Nucleus accumbens (tissue), 56 donors: ENCODE measurements at regions not wholly inside any gene's neighbourhood (a gene's known extent, or its start where the extent isn't known, plus 50 kb on each side); places are given as distances from the start of the nearest gene placed in this dataset.
A peak's percentile ranks its signal among the peaks of the same experiment; 100 is the strongest.

Experiments used
- DNase-seq, 56 donors: peaks; one replicate each; lab custom pipeline; 2025; lab: John Stamatoyannopoulos, UW

GRCh38 chr7:72524037-72524436 is 111.9 kb upstream of the CALN1 start:
- DNase-seq: no peak

DNA sequence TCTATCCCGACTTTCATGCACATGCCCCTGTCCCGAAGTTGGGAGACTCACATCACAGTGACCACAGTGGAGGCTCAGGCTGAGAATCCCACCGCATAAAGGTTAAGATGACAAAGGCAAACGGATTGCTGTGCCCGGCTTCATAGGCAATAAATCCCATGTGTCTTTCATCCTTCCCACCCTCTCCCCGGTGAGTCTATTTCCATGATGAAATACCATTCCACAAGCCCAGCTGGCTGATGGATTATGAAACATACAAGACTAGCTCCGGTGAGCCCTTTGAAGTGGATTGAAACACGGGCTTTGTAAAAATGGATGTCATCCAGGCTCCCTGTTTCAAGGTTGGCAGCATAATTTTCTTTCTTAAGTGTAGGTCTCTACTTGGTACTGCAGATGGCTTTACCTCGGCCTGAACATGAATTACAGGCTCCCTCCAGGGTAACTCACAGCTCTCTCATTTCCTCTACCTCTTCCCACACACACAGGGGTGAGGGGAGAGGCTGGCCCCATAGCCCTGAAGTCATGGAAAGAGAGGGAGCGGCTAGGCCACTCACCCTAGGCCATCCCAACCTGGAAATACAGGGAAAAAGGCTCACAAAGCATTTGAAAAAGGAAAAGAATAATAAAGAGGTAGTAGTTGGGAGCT is 92.0 kb upstream of the CALN1 start:
- no peak for DNase-seq

DNA sequence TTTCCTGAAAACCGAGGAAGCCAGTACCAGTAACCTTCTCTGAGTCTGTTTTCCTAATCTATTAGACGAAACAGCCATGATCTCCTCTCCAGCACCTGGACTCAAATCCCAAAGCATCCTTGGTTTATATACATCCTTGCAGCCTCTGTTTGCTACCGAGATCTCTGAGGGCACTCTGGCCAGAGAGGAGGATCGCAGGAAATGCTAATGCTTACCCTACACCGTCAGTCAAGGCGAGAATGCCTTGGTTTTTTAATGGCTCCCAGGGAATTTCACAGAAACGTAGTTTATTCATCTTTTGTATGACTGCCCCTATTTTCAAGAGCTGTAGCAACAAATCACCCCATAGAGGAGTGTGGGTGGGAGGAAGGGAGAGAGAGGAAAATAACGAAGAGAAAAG is 91.5 kb upstream of the CALN1 start:
- DNase-seq: no peak

DNA sequence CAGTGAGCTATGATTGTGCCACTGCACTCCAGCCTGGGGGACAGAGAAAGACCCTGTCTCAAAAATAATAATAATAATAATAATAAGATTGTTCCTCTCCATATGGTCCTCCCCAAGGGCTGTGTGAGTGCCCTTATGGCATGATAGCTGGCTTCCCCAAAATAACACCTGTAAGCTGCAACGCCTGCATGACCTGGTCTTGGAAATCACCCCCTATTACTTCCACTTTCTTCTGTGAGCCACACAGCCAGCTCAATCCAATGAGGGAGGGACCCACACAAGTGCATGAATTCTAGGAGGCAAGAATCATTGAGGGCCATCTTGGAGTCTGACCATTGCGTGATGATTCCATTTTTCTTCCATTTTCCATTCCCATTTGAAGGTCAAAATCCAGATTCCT is 82.7 kb upstream of the CALN1 start:
- no peak for DNase-seq

DNA sequence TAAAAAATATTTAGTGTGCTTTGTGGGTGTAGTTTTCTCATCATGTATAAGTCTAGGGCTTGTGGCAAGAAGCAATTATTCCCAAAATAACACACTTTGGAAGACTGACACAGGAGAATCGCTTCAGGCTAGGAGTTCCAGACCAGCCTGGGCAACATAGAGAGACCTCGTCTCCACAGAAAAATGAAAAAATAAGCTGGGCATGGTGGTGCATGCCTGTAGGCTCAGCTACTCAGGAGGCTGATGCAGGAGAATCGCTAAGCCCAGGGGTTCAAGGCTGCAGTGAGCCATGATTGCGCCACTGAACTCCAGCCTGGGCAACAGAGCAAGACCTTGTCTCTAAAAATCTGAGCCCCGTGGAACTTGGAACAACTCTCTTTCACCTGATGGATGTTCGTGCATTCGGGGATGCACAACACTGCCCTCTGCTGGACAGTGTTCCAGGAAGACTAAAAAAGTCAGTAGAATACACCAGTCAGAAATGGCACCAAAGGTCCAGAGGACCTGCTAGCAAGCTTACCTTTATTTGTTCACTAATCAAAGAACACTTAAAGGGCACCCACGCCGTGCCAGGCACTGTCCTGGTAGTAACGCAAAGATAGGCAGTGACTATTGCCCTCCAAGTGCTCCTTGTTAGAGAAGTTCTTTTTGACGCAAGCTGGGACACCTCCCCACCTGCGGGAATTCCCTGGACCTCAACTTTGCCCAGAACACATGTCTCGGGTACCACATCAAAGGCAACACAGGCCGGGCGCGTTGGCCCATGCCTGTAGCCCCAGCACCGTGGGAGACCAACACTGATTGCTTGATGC is 81.9 kb upstream of the CALN1 start:
- peak in 50 of 56 donors; percentile 1 to 86 (median 44) for DNase-seq

- DNase-seq: peak in 7 of 56 donors; percentile 0 to 12 (median 2)
Measured at GRCh38 chr7:72492461-72493065, 80.4 kb upstream of the CALN1 start.

DNA sequence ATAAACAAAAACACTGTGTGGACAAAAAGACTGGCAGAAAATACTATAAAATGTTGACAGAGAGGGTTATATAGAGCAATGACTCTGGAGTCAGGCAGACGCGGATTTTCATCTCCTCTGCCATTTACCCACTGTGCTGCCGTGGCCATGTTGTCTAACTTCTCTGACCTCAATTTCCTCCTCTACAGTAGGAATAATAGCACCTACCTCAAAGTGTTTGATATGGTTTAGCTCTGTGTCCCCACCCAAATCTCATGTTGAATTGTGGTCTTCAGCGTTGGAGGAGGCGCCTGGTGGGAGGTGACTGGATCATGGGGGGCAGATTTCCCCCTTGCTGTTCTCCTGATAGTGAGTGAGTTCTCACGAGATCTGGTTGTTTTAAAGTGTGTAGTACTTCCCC is 78.2 kb upstream of the CALN1 start:
- DNase-seq: no peak

GRCh38 chr7:72481934-72482333 is 69.8 kb upstream of the CALN1 start:
- DNase-seq: no peak

GRCh38 chr7:72476608-72477305 is 64.6 kb upstream of the CALN1 start:
- no peak for DNase-seq

DNA sequence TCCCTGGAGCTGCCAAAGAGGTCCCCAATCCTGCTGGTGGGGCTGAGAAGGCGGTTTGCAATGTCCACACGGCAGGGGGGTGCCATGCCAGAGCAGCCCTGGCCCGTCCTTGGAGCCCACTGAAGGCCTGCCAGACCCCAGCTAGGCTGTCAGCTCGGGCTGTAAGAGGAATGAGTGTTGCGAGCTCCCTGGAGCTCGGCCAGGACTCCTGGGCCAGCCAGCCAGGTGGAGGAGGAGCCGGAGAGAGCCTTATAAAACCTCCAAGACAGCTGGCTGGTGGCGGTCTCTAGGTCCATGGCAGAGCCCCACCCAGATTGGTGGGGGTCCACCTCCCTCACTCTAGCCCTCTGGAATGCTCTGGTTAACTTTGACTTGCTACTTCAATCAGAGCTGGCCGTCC is 55.1 kb upstream of the CALN1 start:
- DNase-seq: no peak

DNA sequence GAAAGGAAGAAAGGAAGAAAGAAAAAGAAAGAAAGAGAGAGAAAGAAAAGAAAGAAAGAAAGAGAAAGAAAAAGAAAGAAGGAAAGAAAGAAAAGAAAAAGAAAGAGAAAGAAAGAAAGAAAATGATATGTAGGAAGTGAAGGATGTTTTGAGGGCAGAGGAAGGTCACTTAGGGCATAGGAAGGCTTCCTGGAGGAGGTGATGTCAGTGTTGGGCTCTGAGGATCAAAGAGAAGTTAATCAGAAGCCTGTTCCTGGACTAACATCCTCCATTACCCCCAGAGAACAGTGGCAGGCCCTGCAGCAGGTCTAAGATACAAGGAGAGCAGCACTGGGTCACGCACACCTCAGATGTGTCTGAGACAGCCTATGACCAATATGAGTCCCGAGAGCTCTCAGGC is 54.7 kb upstream of the CALN1 start:
- DNase-seq: no peak

- DNase-seq: no peak
Measured at GRCh38 chr7:72465521-72465920, 53.4 kb upstream of the CALN1 start.

DNA sequence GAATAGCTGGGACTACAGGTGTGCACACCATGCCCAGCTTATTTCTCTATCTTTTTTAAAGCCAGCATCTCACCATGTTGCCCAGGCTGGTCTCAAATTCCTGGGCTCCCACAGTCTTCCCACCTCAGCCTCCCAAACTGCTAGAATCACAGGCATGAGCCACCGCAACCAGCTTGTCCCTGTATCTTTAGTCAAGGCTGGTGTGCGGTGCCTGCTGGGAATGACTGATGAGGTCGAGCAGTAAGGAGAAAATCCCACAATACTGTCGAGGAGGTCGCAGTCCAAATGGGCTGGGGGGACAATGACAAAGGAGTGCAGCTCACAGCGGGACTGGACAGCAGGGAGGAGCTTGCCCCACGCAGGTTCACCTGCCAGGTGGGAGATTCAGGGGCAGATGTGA is 50.2 kb upstream of the CALN1 start:
- DNase-seq: no peak
